ENCODE measurements at regions not wholly inside any gene's neighbourhood (a gene's known extent, or its start where the extent isn't known, plus 50 kb on each side); places are given as distances from the start of the nearest gene placed in this dataset.

GRCh38 chr2:14120376-14120775 is 512.1 kb upstream of the LRATD1 start:
- no peak for DNase-seq (ENCODE audit: low spot score in 2 of 2)
- H3K4me1 ChIP-seq, result no peaks in the 10 kb centered on the region
- no peaks in the 10 kb centered on the region for H3K27me3 ChIP-seq
- TF ChIP-seq POLR2A (IDR thresholded peaks at IDR 0.05) (no peak), EP300 (IDR thresholded peaks at IDR 0.05) (no peak), CTCF (IDR thresholded peaks at IDR 0.05) (no peak)
- H3K27ac ChIP-seq, result no peak overlapping the region
- H3K9me3 ChIP-seq, result no peaks in the 10 kb centered on the region
- no peaks in the 10 kb centered on the region for H3K36me3 ChIP-seq
- no peak overlapping the region for H3K4me3 ChIP-seq
- 57 to 58% methylated on average over 3 of the region's 3 CpGs for WGBS, 2 donors

GRCh38 chr2:14123436-14124103 is 508.9 kb upstream of the LRATD1 start:
- TF ChIP-seq POLR2A (IDR thresholded peaks at IDR 0.05) (no peak), EP300 (IDR thresholded peaks at IDR 0.05) (no peak), CTCF (IDR thresholded peaks at IDR 0.05) (no peak)
- Histone ChIP-seq H3K27me3 (no peaks in the 10 kb centered on the region), H3K9me3 (no peaks in the 10 kb centered on the region), H3K27ac (no peak overlapping the region), H3K4me1 (no peaks in the 10 kb centered on the region), H3K4me3 (no peak overlapping the region), H3K36me3 (no peaks in the 10 kb centered on the region)
- WGBS, 2 donors, result 88 to 90% methylated on average over 6 of the region's 6 CpGs
- DNase-seq (ENCODE audit: low spot score in 2 of 2), result no peak

GRCh38 chr2:14125624-14126293 is 506.8 kb upstream of the LRATD1 start:
- Histone ChIP-seq H3K36me3 (no peaks in the 10 kb centered on the region), H3K4me1 (no peaks in the 10 kb centered on the region), H3K27ac (no peak overlapping the region), H3K27me3 (no peaks in the 10 kb centered on the region), H3K4me3 (no peak overlapping the region), H3K9me3 (no peaks in the 10 kb centered on the region)
- no peak for DNase-seq (ENCODE audit: low spot score in 2 of 2)
- WGBS, 2 donors, result 82 to 86% methylated on average over 7 of the region's 7 CpGs
- no peak for TF ChIP-seq POLR2A (IDR thresholded peaks at IDR 0.05)
- TF ChIP-seq CTCF (IDR thresholded peaks at IDR 0.05), result no peak
- TF ChIP-seq EP300 (IDR thresholded peaks at IDR 0.05), result no peak

GRCh38 chr2:14126846-14127245 is 505.7 kb upstream of the LRATD1 start:
- no peak overlapping the region for H3K4me3 ChIP-seq
- no peak overlapping the region for H3K27ac ChIP-seq
- no peaks in the 10 kb centered on the region for H3K27me3 ChIP-seq
- WGBS, 2 donors, result 88% methylated on average over 2 of the region's 2 CpGs
- no peaks in the 10 kb centered on the region for H3K4me1 ChIP-seq
- H3K9me3 ChIP-seq, result no peaks in the 10 kb centered on the region
- no peaks in the 10 kb centered on the region for H3K36me3 ChIP-seq
- no peak for TF ChIP-seq EP300 (IDR thresholded peaks at IDR 0.05)
- TF ChIP-seq CTCF (IDR thresholded peaks at IDR 0.05), result no peak
- TF ChIP-seq POLR2A (IDR thresholded peaks at IDR 0.05), result no peak
- DNase-seq (ENCODE audit: low spot score in 2 of 2), result no peak

GRCh38 chr2:14127765-14128164 is 504.8 kb upstream of the LRATD1 start:
- Histone ChIP-seq H3K4me3 (no peak overlapping the region), H3K36me3 (no peaks in the 10 kb centered on the region), H3K27me3 (no peaks in the 10 kb centered on the region), H3K27ac (no peak overlapping the region), H3K9me3 (no peaks in the 10 kb centered on the region), H3K4me1 (no peaks in the 10 kb centered on the region)
- 68 to 84% methylated on average over 3 of the region's 3 CpGs for whole genome bisulfite sequencing, 2 donors
- TF ChIP-seq CTCF (IDR thresholded peaks at IDR 0.05), result no peak
- no peak for TF ChIP-seq EP300 (IDR thresholded peaks at IDR 0.05)
- TF ChIP-seq POLR2A (IDR thresholded peaks at IDR 0.05), result no peak
- DNase-seq (ENCODE audit: low spot score in 2 of 2), result no peak

Data from tibial nerve (tissue), 4 donors.